Epithelial cell of esophagus (primary cell): ENCODE measurements at regions not wholly inside any gene's neighbourhood (a gene's known extent, or its start where the extent isn't known, plus 50 kb on each side); places are given as distances from the start of the nearest gene placed in this dataset.

ENCODE experiments used
- DNase-seq: peaks from one replicate; pipeline ENCODE4 v3.0.0; 2010; ENCODE audit warnings: low read depth
- H3K4me3 ChIP-seq: 2 replicates; pipeline ENCODE4 v1.5.1; 2011; ENCODE audit warnings: mild to moderate bottlenecking, low read length, control low read depth
- TF ChIP-seq, protein P1 (sequence below): IDR thresholded peaks from 2 replicates; pipeline ENCODE4 v1.5.1; 2011; ENCODE audit warnings: low read depth, mild to moderate bottlenecking, low read length, control low read depth, inconsistent platforms; ENCODE audit not compliant: insufficient read depth; ENCODE audit errors: missing control alignments

DNA sequence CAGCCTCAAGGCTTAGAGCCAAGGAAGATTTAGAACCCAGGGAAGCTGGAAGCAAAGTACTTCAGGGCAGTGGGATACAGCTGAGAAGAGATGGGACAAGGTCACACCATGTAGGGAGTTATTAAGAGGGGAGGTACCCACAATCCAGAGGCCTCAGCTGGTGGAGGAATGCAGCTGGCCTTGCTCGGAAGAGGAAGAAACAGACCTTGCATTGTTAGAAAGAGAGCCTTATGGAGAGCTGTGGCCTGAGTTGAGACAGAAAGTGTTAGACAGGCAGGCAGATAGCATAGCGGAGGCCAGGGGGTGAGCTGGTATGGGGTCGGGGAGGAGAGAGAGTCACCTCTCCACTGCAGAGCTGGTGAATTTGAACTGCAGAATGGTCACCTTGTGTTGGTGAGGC, 173.1 kb downstream of the JCAD start:
- TF ChIP-seq, protein P1, sequence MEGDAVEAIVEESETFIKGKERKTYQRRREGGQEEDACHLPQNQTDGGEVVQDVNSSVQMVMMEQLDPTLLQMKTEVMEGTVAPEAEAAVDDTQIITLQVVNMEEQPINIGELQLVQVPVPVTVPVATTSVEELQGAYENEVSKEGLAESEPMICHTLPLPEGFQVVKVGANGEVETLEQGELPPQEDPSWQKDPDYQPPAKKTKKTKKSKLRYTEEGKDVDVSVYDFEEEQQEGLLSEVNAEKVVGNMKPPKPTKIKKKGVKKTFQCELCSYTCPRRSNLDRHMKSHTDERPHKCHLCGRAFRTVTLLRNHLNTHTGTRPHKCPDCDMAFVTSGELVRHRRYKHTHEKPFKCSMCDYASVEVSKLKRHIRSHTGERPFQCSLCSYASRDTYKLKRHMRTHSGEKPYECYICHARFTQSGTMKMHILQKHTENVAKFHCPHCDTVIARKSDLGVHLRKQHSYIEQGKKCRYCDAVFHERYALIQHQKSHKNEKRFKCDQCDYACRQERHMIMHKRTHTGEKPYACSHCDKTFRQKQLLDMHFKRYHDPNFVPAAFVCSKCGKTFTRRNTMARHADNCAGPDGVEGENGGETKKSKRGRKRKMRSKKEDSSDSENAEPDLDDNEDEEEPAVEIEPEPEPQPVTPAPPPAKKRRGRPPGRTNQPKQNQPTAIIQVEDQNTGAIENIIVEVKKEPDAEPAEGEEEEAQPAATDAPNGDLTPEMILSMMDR, result no peak
- no peak overlapping the region for H3K4me3 ChIP-seq
- no peak for DNase-seq

DNA sequence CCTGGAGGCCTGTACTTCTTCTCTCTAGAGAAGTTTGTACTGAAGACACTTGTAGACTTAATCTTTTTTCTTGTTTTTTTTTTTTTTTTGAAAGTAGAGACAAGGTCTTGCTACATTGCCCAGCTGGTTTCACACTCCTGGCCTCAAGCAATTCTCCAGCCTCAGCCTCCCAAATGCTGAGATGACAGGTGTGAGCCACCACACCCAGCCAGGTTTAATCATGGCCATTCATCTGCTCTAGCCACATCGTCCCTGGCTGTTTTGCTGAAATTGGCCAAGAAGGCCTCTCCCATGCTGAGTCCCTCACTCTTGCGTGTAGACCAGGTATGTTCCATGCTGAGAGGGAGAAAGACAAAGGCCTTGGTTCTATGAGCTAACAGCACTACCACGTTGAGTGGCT, 176.2 kb downstream of the JCAD start:
- DNase-seq, result no peak
- no peak overlapping the region for H3K4me3 ChIP-seq
- TF ChIP-seq, protein P1, result no peak

DNA sequence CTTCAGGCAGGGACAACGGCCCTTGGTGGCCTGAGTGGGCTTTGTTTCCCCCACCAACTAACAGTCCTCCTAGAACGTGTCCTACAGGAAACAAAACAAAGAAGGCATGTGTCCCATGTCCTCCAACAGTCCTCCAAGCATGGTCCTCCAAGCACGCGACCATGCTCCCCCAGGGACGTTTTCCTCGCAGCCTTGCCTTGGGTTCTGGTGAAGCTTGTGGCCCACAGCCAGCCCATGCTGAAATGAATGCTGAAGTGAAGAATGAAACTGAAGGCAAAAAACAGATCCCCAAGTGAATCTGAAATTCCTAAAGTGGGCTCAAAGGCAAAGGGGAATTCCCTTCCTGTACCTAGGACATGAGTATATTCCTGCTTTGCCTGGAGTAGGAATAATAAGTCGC, 176.6 kb downstream of the JCAD start:
- H3K4me3 ChIP-seq, result no peak overlapping the region
- DNase-seq, result no peak
- TF ChIP-seq, protein P1, result no peak

DNA sequence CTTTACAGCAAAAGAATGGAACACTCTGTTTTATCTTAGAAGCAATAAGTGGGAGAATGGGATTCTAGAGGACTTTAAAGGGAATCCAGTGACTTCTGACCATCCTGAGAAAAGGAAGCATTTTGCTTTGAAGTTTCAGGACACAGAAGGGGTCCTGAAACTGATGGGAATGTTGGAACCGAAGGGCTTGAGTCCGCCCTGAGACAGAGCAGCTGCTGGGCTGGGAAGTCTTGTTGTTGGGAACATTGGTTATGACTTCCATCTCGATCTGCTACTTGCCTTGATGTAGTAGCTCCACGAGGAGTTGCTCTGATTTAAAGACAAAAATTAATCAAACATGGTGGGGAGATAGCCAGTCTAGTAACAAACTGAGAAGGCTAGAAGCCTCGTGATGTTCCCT, 177.6 kb downstream of the JCAD start:
- DNase-seq, result no peak
- H3K4me3 ChIP-seq, result no peak overlapping the region
- TF ChIP-seq, protein P1, result no peak

DNA sequence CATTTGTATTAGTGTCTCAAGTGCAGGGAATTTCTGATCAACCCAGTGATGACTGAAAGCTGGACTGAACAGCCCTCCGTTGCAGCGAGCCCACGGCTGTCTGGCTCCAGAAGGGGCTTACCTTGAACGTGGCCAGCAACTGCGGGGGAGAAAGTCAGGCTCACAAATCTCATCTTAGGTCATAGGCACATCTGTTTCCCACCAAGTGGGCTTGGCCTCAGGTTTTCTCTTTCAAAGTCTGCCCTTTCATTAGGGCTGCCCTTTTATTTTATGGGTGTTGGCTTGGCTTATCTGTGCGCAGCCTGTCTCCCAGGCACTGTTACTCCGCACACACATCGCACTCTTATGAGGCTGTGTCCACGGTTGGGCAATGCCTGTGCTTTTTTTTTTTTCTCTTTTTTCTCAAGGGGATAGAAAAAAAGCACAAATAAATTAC, 178.0 kb downstream of the JCAD start:
- TF ChIP-seq, protein P1, result no peak
- no peak for DNase-seq
- H3K4me3 ChIP-seq, result no peak overlapping the region

DNA sequence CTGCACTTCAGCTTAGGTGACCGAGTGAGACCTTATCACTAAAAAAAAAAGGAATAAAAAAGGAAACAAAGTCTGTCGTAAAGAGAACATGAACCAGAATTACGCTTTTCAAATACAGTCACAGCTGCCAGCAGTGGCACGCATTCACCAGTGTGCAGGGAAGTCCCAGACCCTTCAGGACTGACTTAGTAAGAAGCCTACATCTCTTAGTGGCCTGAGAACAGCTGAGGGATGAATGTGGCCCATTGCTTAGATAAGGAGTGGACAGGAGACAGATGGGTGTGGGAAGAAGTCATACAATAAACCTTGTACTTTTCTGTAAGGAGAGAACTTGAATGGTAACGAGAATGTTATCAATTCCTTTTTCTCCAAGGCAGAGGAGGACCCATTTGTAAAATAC, 178.5 kb downstream of the JCAD start:
- H3K4me3 ChIP-seq, result no peak overlapping the region
- DNase-seq, result no peak
- TF ChIP-seq, protein P1, result no peak

DNA sequence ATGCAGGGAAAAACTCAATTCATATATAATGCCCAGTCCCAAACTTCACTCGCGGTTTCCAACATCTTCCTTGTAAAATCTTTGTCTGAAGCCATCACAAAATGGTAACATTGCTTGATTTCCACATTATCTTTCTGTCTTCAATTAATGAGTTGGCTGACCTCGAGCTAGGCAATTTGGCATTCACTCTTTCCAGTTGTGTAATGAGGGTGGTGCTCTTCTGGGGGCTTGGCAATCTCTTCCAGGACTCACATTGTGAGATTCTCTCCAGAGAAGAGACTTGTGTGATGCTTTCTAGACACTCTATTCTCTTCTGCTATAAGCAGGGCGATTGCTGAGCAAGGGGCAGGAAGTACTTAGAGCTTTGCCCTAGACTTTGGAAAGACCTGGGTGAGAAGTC, 179.5 kb downstream of the JCAD start:
- TF ChIP-seq, protein P1, result no peak
- DNase-seq, result no peak
- no peak overlapping the region for H3K4me3 ChIP-seq
